Left kidney (tissue), 1 donor: ENCODE measurements at regions not wholly inside any gene's neighbourhood (a gene's known extent, or its start where the extent isn't known, plus 50 kb on each side); places are given as distances from the start of the nearest gene placed in this dataset.
"Not testable (repeated sequence)": the region's sequence is repeated elsewhere in the genome, so short reads cannot be mapped to it uniquely, and the experiment has no call there.

Experiments used
- DNase-seq: peaks from one replicate; pipeline ENCODE4 v3.0.0-alpha.2; 2013

DNA sequence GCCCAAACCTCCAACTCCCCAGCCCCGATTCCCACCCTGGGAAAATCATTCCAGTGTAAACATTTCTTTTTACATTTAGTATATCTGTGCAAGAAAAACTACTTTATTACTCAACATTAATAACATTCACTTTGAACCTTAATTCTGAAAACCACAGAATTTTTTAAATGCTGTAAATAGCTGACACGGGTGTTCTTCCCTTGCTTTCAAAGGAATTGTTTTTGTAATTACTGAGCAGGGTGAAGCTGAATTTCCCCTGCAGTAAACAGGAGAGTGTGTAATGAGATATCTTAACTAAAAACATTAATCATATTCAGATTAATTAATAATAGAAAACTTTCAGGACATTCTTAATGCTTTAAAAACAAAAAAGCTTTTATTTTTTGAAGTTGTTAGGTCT lies 99.3 kb upstream of the CITED2 start:
- no peak for DNase-seq

DNA sequence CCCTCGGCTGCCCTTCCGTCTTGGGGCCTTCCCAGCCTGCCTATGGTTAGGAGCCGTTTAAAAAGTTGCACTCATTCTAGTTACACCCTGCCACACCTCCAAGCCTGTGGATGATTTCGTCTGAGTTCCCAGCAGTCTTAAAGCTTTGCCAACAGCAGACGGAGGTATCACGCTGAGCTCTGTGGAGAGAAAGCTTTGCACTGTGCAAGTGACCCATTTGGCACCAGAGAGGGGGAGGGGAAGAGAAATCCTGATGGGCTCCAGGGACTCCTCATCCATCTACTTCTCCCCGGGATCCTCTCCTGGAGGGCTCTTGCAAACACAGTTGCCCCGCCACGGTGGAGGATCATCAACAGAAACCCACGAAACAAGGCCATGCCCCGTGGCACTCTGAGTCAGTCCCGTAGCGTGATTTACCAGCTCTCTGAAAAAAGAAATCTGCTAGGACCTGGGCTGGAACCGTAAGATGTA lies 98.8 kb upstream of the CITED2 start:
- DNase-seq = no peak

DNA sequence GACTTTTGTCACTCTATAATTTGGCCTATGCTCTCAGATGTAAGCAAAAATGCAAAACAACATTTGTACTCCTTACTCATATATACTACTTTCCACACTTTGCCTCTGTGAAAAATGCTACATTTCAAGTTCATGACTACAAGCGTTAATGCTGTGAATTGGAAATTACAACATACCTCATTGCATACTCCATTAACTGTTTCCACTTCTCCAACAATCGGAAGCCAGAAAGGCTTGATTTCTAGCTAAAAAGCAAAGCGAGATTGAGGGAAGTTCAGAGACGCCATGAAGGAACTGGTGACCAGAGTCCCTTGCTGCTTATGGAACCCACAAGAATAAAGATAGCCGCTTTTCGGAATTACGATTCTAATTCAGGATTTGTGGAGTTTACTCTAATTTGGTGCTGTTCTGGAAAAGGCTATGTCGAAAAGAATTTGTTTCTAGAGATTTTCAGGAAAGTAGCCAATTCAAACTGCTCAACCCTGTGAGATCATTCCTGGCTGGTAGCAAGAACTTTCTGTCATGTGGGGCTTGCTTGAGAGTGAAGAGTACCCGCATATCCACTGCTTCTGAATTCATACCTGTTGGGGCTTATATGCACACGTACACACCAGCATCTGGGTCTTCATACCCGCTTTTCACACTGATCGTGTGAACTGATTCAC lies 98.0 kb upstream of the CITED2 start:
- no peak for DNase-seq

DNA sequence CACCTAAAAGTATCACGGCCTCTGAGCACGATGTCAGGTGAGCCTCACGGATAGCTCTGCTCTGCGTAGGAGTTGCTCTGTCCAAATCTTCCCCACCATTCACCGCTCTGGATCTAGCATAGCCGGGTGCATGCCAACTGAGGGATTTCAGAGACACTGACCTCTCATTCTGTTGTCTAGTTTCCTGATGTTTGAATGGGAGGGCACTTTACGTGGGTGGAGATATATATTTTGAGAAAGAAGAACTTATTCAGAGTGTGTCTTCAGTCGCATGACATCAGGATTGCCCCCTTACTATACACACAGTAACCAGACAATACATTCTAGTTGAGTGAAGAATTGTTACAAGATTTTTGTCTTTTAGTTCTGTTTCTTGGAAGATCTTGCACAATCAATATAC lies 96.5 kb upstream of the CITED2 start:
- no peak for DNase-seq

DNA sequence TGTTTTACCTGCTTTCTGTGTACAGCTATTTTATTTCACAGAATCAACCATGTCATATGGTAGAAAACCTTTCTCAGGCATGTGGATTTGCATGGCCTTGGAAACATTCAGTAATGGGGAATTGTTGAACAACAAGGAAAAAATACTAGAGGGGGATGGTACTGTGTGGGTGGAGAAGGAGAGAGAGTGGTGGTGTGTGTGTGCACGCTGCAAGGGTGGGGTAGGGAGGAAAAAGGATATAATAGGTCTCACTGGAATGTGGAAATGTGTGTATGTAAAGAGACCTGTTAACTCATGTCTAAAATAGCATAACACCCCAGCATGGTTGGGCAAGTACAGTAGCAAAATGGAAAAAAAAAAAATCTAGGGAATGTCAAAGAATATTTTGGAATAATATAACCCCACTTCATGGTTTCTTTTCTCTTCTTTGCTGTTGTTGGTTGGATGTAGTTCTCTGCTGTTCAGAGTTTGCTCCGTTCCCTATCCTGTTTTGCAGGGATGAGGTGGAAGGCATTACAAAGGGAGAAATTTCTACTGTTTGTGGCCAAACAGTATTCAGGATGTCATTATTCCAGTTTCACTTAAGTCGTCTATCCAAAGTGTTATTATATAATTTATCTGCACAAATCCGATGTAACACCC lies 93.9 kb upstream of the CITED2 start:
- DNase-seq = no peak

DNA sequence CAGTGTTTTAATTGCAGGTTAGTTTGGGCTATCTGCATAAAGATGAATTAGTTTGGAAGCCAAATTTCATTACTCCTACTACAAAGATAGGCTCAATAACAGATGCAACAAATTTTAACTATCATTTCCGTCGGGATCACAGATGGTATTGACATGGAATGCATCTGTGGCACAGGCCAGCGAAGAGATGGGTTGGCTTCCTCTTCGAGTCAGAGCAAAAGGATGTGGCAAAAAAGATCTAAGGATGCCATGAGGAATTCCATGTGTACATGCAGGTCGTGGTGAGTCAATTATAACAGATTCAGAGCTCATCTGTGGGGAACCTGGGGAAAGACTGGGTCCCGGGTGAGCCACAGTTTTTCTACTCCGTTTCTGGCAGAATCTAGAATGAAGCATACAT lies 83.0 kb upstream of the CITED2 start:
- no peak for DNase-seq

DNA sequence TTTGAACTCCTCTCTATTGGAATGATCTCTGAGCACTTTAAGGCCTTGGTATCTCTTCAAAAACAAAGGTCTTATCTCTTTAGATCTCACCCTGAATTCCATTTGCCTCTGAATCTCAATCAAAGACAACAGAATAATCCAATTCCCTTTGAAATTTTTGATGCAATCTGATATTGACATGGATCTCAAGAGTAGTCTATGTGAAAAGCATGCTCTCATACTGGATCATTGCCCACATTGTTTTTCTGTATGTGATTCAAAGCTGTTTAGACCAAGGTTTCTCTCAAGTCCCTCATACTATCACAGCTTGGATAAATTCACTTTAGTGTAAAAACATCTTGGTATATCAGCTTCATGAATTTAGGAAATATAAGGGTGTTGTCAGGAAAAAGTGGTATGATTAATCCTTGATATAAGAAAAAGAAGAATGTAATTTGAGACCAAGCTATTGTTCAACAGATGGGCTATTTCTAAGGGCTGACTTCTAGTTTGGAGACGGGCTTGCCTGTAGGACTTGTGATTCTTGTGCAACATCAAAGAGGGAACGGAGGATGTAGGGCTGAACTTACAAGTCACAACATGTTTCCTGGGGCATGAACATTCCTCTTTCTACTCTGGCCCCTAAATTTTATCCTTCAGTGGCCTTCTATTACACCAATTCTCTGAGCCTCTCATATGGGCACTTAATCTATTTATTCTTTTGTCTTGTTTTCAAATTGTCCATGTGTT lies 77.9 kb upstream of the CITED2 start:
- DNase-seq = no peak

DNA sequence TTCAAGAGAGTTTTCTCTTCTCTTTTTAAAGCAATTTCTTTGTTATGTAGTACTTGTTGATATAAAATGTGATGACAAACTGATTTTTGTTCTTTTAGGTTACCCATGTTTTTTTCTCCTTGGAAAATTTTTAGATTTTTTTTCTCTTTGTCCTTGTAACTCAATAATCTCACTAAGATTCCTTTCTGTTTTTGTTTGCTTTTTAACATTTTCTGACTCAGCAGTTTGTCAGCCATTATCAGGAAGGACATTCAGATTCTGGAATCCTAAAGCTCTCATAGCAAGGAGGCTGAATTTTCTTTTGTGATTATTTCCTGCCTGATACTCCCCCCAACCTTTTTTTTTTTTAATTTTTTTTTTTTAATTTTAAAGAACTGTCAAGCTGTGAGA lies 75.2 kb upstream of the CITED2 start:
- DNase-seq = no peak

DNA sequence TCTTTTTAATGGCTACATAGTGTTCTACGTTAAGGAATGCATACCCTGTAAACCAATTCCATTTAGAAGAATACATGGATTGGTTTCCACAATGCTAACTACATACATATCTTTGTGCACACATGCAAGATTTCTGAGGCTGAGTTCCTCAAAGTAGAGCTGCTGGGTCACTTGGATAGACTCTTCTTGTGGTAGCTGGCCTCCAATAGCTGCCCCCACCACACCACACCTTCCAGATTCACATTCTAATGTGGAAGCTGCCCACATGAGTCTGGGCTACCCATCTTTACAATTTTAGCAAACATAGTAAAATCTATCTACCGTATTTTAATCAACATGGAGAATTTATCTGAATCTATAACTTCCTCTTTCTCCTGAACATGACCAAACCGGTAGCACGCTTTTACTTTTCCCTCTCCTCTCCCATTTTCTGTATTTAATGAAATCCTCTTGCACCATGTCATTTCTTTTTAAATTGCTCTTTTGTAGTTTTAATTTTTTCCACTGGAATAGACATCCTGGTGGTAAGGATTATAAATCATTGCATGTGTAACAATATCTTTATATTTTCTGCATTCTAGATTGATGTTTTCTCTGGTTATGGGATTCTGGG lies 74.7 kb upstream of the CITED2 start:
- DNase-seq = no peak

DNA sequence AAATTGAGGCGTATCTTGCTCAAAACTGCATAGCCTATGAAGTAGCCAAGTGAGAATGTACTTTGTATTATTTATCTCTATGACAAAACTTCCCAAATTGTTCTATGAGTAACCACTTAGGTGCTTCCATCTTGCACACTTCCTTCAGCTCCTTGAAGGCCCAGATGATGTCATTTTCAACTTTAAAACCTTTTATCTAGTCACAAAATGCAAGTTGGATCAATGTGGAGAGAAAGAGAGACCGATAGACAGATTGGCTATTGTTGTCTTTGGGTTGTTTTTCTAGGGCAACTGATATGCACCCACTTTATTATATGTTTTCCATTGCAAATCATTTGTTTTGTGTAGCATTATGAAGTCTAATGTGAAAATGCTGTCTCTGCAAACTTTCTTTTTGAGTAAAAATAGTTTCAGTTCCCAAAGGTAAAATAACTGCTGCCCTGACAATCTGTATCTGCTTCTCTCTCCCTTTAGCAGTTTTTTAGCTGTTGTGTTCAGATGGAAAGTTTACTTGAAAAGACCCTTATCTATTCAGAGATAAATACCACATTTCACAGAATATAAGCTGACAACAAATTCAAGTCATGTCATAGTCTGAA lies 73.7 kb upstream of the CITED2 start:
- no peak for DNase-seq

DNA sequence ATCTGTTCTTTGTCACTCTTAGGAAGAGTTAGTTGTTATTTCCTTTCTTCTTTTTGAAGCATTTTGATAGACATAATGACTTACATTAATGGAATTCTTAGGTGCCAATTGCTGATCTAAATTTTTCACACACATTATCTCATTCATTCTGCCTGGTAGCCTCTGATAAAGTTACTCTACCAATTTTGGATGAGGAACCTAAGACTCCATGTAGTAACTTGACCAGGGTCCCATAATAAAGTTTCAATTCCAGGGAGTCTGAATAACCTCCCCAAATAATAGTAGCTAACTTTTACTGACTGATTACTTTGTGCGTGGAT lies 73.2 kb upstream of the CITED2 start:
- no peak for DNase-seq

DNA sequence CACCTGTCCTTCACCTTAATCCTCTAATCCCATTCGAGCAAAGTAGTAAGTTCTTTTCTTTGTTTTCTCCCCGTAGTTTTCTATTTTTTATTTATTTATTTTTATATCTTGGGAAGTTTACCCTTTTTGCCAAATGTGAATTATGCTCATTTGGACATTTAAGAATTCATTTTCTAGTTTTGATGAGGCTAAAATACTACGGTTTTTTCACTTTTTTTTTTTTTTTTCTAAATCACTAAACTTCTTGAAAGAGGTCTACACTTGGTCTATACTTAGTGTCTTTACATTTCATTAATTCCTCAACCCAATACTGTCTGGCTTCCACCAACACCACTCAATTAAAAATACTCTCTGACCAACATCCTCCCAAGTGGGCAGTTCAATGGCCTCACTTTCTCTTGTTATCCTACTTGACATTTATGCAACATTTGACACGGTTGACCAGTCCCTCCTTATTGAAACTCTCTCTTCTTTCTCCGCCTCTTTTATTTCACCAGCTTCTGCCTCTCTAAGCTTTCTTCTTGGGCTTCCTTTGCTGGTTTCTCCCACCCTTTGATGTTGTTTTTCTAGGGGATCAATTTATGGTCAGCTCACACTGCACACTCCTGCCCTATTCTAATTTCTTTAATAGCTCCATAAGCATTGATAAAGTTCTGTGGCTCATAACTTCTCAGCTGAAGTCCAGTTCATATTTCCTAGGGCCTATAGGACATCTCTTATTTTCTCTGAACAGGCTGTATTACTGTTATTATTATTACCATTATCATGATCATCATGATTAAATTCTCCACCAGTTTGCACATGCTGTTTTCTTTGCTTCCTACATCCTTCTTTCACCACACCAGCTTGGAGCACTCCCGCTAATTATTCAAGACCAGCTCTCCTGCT lies 72.6 kb upstream of the CITED2 start:
- no peak for DNase-seq

DNA sequence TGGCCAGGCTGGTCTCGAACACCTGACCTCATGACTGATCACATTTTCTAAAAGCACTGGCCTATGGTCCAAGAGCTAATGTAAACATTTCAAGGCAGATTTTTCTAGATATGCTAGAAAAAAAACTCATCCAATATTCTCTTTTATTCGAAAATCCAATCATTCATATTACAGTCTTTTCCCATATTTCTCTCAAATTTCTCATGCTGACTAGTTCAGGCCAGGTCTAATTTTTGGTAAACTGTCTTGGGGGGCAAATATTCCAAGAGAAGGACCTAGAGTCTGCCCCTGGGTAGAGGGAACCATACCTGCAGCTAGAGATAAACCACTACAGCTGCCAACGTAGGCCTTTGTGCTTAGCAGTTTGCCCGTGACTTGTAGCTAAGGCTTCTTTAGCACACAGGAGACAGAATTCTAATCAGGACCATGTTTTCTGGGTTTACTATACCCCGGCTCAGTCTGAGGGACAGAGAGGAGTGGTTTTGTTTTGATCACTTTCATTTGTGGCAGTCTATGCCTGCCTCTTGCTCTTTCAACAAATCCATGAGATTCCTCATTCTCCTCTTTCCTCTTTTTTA lies 71.8 kb upstream of the CITED2 start:
- DNase-seq = no peak

DNA sequence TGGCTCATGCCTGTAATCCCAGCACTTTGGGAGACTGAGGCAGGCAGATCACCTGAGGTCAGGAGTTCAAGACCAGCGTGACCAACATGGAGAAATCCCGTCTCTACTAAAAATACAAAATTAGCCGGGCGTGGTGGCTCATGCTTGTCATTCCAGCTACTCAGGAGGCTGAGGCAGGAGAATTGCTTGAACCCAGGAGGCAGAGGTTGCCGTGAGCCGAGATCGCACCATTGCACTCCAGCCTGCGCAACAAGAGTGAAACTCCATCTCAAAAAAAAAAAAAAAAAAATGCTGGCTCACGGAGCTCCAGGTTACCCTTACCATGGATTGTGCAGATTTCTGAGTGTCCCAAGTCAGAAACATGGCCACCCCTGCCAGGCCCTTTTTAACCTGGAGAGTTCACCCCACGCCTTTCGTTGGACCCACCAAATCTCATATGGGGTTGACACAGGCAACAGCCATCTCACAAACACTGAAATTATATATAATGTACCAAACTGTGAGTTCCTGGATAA lies 69.9 kb upstream of the CITED2 start:
- not testable (repeated sequence) for DNase-seq

DNA sequence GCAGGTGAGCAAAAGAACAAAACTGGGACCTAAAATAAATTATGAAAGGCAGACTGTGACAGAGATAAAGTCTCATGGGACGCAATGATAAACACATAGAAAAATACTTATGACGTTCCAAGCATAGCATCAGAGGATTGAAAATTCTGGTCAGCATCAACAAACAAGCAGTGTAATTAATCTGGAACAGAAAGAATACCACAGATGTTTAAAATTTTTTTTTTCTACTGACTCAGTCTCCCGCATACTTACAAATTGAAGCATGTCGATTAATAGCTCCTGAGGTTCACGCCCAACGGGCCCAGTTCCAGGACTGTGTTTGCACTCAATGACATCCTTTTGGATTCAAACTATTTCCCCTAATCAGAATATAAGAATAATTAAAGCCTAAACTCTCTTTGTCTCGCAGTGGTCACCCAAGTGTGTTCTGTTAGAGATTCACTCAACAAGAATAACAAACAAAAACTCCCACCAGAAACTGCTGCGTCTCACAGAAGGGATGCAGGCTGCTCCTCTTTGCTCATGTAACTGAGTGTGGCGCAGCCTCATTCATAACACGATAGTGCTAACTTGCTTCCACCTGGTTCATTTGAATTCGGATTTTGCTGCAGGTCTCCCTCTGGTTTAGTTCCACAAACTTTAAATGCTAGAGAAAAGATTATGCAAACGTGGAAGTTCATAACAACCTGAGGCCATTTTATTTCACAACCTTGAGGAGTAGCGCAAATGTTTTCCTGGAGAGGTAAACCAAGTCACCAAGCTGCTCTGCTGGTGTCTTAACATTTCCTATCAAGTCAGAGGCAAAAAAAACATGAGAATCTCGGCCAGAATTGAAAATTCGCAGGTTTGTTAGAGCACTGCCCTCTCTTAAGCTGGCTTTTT lies 69.0 kb upstream of the CITED2 start:
- DNase-seq = no peak

DNA sequence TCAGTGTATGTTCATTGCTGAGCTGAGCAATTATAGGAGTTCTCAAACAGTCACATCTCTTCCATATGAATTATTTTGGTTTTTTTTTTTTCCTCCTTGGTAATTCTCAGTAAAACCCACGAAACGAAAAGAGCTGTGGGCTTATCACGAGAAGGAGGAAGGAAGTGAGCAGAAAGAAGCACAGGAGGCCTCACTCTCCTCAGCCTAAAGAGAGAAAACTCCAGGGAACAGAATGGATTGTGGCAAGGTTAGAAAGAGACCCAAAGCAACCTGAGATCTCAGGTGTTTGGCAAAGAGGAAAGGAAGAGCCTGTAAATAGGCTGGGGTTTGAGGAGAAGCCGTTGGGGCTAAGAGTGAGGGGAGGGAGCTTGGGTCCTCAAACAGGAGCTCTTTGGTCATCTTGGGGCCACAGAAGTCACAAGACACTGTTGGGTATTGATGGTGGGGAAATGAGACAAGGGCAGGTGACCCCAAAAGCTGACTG lies 67.8 kb upstream of the CITED2 start:
- DNase-seq = no peak

DNA sequence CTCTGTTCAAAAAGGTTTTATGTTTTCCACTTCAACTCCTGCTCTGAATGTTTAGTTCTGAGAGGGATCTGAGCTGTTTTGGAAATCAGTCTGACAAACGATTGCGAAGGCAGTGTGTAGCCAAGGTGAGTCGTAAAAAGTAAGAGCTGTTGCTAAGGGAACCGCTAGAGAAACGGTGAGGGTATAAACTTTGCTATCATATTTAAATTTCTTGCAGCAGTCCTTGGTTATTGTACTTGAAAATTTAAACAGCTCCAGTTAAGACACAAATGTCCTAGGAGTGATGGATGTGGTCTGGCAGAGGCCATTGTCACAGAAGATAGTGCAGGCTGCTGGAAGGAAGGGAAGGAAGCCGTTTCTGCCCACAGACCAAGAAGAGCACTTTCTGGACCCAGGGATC lies 64.9 kb upstream of the CITED2 start:
- peak; percentile 38 for DNase-seq

DNA sequence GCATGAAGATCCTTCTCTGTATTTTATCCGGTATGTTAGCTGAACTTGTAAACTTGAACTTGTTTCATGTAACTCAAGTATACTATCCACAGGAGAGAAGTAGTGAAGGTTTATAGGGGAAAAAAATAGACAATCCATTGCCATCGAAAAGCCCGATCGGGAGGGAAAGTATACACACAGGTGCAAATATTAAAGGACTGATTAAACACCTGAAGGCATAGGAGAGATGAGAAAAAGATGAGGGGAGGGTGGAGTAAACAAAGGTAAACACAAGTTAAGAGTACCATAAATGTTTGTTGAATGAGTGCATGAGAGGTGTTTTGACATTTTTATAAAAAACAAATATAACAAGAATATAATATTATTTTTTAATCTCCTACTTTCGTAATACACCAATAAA lies 64.3 kb upstream of the CITED2 start:
- no peak for DNase-seq

DNA sequence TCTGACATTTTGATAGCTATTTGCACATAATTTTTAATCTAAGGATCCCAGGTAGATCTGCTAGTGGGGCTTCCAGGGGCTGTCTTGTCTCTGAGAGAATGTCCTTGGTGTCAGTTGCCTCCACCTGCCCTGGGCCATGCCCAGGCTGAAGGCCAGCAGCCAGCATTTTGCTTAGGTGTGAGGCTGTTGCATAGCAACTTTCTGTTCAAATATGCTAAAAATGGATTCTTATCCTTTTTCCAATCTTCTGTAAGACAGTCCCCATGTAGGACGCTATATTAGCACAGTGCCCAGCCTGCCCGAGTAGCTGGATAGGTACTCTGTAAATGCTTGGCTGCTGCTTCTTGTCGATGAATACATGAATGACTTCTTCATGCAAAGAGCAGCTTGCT lies 62.5 kb upstream of the CITED2 start:
- no peak for DNase-seq
